SU-DHL-6 (cell line): ENCODE measurements at regions not wholly inside any gene's neighbourhood (a gene's known extent, or its start where the extent isn't known, plus 50 kb on each side); places are given as distances from the start of the nearest gene placed in this dataset.

Experiments
- EZH2phosphoT487 ChIP-seq: fragments of 200-600 bp; sonication (generic), shearing (Covaris generic); conservative IDR thresholded peaks from 2 replicates; pipeline ENCODE4 v1.6.1; 2018; ENCODE audit warnings: mild to moderate bottlenecking, antibody characterized with exemption, low read length, moderate library complexity, mixed read lengths
- TF ChIP-seq, protein P1 (sequence below): fragments of 200-600 bp; sonication (generic); IDR thresholded peaks from one replicate; pipeline ENCODE4 v1.5.1; 2017; ENCODE audit warnings: antibody characterized with exemption, mild to moderate bottlenecking, low read length, moderate library complexity; ENCODE audit not compliant: insufficient read depth, poor library complexity, severe bottlenecking

GRCh38 chr18:73831688-73832087, 315.9 kb downstream of the FBXO15 start:
- TF ChIP-seq, protein P1, sequence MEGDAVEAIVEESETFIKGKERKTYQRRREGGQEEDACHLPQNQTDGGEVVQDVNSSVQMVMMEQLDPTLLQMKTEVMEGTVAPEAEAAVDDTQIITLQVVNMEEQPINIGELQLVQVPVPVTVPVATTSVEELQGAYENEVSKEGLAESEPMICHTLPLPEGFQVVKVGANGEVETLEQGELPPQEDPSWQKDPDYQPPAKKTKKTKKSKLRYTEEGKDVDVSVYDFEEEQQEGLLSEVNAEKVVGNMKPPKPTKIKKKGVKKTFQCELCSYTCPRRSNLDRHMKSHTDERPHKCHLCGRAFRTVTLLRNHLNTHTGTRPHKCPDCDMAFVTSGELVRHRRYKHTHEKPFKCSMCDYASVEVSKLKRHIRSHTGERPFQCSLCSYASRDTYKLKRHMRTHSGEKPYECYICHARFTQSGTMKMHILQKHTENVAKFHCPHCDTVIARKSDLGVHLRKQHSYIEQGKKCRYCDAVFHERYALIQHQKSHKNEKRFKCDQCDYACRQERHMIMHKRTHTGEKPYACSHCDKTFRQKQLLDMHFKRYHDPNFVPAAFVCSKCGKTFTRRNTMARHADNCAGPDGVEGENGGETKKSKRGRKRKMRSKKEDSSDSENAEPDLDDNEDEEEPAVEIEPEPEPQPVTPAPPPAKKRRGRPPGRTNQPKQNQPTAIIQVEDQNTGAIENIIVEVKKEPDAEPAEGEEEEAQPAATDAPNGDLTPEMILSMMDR = no peak
- TF ChIP-seq EZH2phosphoT487 = no peak
